Mammary epithelial cell (primary cell): ENCODE measurements at regions not wholly inside any gene's neighbourhood (a gene's known extent, or its start where the extent isn't known, plus 50 kb on each side); places are given as distances from the start of the nearest gene placed in this dataset.

Experiments
- CTCF ChIP-seq, 2 donors: IDR thresholded peaks in 1 of 2; conservative IDR thresholded peaks in 1 of 2; 2 replicates each; pipeline ENCODE4 v1.5.1; 2011 to 2012; ENCODE audit warnings: inconsistent platforms in 2 of 2, low read length in 2 of 2, mild to moderate bottlenecking in 2 of 2, control low read depth in 1 of 2, low read depth in 1 of 2; ENCODE audit not compliant: insufficient read depth in 1 of 2; ENCODE audit errors: extremely low read depth in 1 of 2
- EZH2 ChIP-seq: IDR thresholded peaks from 2 replicates; pipeline ENCODE4 v1.6.1; 2012; ENCODE audit warnings: low read length, inconsistent platforms, borderline replicate concordance

GRCh38 chr5:74281166-74281565, 359.4 kb downstream of the ENC1 start:
- no peak for TF ChIP-seq CTCF (conservative IDR thresholded peaks at IDR 0.05 in 1 of 2, IDR thresholded peaks at IDR 0.05 in 1 of 2; ENCODE audit: extremely low read depth in 1 of 2, insufficient read depth in 1 of 2, low read depth in 1 of 2, low read length in 2 of 2)
- TF ChIP-seq EZH2 = no peak
